Left kidney (tissue), 1 donor: ENCODE measurements at regions not wholly inside any gene's neighbourhood (a gene's known extent, or its start where the extent isn't known, plus 50 kb on each side); places are given as distances from the start of the nearest gene placed in this dataset.
"Not testable (repeated sequence)": the region's sequence is repeated elsewhere in the genome, so short reads cannot be mapped to it uniquely, and the experiment has no call there.

Experiments used
- DNase-seq: peaks from one replicate; pipeline ENCODE4 v3.0.0-alpha.2; 2013

GRCh38 chr2:130248355-130248754 is 50.1 kb upstream of the TUBA3E start:
- DNase-seq = not testable (repeated sequence)
